SK-N-SH (cell line): ENCODE measurements at regions not wholly inside any gene's neighbourhood (a gene's known extent, or its start where the extent isn't known, plus 50 kb on each side); places are given as distances from the start of the nearest gene placed in this dataset.

Source experiments
- EP300 ChIP-seq, 2 experiments: IDR thresholded peaks; 2 replicates each; pipeline versions ENCODE4 v1.4.0 to v1.6.1; 2012; ENCODE audit warnings: borderline replicate concordance in 1 of 2, low read depth in 1 of 2, low read length in 1 of 2
- EZH2phosphoT487 ChIP-seq: fragments of 200-600 bp; sonication (generic); IDR thresholded peaks from 2 replicates; pipeline ENCODE4 v1.6.1; 2017; ENCODE audit warnings: low read depth, mixed run types, mild to moderate bottlenecking, antibody characterized with exemption, moderate library complexity, borderline replicate concordance
- POLR2AphosphoS5 ChIP-seq: IDR thresholded peaks from 2 replicates; pipeline ENCODE4 v1.6.1; 2012; ENCODE audit warnings: low read depth, low read length
- RAD21 ChIP-seq: IDR thresholded peaks from 2 replicates; pipeline ENCODE4 v1.6.1; 2012; ENCODE audit warnings: mild to moderate bottlenecking, low read length
- RFX5 ChIP-seq: IDR thresholded peaks from 2 replicates; pipeline ENCODE4 v1.6.1; 2012; ENCODE audit warnings: mild to moderate bottlenecking, improper control_type of control experiment, low read length
- SIN3A ChIP-seq: IDR thresholded peaks from 2 replicates; pipeline ENCODE4 v1.6.1; 2012; ENCODE audit warnings: low read depth, mild to moderate bottlenecking, low read length, moderate library complexity, borderline replicate concordance
- SMC3 ChIP-seq: IDR thresholded peaks from 2 replicates; pipeline ENCODE4 v1.6.1; 2012; ENCODE audit warnings: low read depth, low read length, improper control_type of control experiment
- TF ChIP-seq, protein P1 (sequence below): IDR thresholded peaks from 2 replicates; pipeline ENCODE4 v1.6.1; 2012; ENCODE audit warnings: mild to moderate bottlenecking, low read depth, low read length, moderate library complexity
- TF ChIP-seq, protein P2 (sequence below): IDR thresholded peaks from 2 replicates; pipeline ENCODE4 v1.4.0; 2012; ENCODE audit warnings: low read depth
- TF ChIP-seq, protein P3 (sequence below): fragments of 200-600 bp; sonication (generic); IDR thresholded peaks from 2 replicates; pipeline ENCODE4 v1.6.1; 2017; ENCODE audit warnings: antibody characterized with exemption, mild to moderate bottlenecking, moderate library complexity

DNA sequence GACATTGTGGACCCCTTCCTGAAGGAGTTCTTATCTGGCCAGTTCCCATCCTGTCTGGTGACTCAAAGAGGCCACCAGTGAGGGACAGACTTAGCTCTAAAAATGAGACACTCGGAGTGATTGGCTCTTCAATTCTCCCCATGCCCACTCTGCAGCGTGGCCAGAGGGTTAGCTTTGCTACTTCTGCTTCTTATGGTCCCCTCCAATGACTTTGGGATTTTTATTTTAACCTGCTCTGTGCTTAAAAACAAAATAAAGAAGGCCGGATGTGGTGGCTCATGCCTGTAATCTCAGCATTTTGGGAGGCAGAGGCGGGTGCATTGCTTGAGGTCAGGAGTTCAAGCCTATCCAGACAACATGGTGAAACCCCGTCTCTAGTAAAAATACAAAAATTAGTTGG lies 573.0 kb upstream of the AUTS2 start:
- TF ChIP-seq POLR2AphosphoS5 (no peak), EP300 (IDR thresholded peaks at IDR 0.05; ENCODE audit: borderline replicate concordance in 1 of 2, low read depth in 1 of 2, low read length in 1 of 2) (no peak), RFX5 (no peak), EZH2phosphoT487 (no peak), SMC3 (no peak), SIN3A (no peak), RAD21 (no peak)
- TF ChIP-seq, protein P1, sequence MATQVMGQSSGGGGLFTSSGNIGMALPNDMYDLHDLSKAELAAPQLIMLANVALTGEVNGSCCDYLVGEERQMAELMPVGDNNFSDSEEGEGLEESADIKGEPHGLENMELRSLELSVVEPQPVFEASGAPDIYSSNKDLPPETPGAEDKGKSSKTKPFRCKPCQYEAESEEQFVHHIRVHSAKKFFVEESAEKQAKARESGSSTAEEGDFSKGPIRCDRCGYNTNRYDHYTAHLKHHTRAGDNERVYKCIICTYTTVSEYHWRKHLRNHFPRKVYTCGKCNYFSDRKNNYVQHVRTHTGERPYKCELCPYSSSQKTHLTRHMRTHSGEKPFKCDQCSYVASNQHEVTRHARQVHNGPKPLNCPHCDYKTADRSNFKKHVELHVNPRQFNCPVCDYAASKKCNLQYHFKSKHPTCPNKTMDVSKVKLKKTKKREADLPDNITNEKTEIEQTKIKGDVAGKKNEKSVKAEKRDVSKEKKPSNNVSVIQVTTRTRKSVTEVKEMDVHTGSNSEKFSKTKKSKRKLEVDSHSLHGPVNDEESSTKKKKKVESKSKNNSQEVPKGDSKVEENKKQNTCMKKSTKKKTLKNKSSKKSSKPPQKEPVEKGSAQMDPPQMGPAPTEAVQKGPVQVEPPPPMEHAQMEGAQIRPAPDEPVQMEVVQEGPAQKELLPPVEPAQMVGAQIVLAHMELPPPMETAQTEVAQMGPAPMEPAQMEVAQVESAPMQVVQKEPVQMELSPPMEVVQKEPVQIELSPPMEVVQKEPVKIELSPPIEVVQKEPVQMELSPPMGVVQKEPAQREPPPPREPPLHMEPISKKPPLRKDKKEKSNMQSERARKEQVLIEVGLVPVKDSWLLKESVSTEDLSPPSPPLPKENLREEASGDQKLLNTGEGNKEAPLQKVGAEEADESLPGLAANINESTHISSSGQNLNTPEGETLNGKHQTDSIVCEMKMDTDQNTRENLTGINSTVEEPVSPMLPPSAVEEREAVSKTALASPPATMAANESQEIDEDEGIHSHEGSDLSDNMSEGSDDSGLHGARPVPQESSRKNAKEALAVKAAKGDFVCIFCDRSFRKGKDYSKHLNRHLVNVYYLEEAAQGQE: no peak
- TF ChIP-seq, protein P2, sequence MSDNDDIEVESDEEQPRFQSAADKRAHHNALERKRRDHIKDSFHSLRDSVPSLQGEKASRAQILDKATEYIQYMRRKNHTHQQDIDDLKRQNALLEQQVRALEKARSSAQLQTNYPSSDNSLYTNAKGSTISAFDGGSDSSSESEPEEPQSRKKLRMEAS: no peak
- TF ChIP-seq, protein P3, sequence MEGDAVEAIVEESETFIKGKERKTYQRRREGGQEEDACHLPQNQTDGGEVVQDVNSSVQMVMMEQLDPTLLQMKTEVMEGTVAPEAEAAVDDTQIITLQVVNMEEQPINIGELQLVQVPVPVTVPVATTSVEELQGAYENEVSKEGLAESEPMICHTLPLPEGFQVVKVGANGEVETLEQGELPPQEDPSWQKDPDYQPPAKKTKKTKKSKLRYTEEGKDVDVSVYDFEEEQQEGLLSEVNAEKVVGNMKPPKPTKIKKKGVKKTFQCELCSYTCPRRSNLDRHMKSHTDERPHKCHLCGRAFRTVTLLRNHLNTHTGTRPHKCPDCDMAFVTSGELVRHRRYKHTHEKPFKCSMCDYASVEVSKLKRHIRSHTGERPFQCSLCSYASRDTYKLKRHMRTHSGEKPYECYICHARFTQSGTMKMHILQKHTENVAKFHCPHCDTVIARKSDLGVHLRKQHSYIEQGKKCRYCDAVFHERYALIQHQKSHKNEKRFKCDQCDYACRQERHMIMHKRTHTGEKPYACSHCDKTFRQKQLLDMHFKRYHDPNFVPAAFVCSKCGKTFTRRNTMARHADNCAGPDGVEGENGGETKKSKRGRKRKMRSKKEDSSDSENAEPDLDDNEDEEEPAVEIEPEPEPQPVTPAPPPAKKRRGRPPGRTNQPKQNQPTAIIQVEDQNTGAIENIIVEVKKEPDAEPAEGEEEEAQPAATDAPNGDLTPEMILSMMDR: no peak
